ENCODE measurements at regions not wholly inside any gene's neighbourhood (a gene's known extent, or its start where the extent isn't known, plus 50 kb on each side); places are given as distances from the start of the nearest gene placed in this dataset.
"Not testable (repeated sequence)": the region's sequence is repeated elsewhere in the genome, so short reads cannot be mapped to it uniquely, and the experiment has no call there.

DNA sequence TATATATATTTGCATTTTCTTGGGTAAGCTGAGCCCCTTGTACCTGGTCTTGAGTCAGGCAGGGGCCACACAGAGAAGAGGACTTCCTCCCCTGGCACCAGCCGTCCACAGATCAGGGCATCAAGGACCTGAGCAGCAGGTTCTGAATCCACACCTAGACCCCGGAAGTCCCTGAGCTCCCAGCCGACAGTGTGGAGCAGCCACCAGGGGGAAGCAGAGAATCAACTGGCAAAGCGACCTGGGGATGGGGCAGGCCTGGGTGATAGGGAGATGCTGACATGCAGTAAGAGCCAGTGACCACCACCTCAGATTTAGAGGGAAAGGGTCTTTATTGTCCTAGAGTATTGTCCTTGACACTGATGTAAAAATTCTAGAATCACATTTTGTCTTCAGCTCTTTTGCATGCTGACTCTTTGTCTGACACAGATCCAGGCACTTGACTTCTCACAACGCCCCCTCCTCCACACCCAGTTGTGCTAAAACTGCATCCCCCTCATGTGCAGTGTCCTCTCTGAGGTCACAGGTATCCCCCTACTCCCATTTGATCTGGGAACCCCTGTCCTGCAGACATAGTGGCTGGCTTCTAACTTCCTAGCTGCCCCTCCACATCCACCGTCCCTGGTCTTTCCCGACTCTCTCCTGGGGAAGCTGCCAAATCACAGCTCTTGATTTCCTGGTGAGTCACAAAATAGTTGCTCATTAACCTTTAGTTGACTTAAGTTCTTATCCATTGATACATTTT, 109.3 kb downstream of the GGTLC2 start:
- DNase-seq (ENCODE audit: low spot score): peak; percentile 57
- CTCF ChIA-PET: interaction anchor here (0.6 to 1.8 kb wide), 11 partner anchors 9 to 203 kb away, joined by 3 to 6 read pairs (median 3); no protein-coding TSS in a partner anchor
- TF ChIP-seq, protein P1, sequence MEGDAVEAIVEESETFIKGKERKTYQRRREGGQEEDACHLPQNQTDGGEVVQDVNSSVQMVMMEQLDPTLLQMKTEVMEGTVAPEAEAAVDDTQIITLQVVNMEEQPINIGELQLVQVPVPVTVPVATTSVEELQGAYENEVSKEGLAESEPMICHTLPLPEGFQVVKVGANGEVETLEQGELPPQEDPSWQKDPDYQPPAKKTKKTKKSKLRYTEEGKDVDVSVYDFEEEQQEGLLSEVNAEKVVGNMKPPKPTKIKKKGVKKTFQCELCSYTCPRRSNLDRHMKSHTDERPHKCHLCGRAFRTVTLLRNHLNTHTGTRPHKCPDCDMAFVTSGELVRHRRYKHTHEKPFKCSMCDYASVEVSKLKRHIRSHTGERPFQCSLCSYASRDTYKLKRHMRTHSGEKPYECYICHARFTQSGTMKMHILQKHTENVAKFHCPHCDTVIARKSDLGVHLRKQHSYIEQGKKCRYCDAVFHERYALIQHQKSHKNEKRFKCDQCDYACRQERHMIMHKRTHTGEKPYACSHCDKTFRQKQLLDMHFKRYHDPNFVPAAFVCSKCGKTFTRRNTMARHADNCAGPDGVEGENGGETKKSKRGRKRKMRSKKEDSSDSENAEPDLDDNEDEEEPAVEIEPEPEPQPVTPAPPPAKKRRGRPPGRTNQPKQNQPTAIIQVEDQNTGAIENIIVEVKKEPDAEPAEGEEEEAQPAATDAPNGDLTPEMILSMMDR (conservative IDR thresholded peaks at IDR 0.05; ENCODE audit: low read depth): peak; percentile 43
- POLR2A ChIA-PET (ENCODE audit: low non-redundant PET): no interaction called here
- H3K27ac ChIP-seq: no peak overlapping the region

DNA sequence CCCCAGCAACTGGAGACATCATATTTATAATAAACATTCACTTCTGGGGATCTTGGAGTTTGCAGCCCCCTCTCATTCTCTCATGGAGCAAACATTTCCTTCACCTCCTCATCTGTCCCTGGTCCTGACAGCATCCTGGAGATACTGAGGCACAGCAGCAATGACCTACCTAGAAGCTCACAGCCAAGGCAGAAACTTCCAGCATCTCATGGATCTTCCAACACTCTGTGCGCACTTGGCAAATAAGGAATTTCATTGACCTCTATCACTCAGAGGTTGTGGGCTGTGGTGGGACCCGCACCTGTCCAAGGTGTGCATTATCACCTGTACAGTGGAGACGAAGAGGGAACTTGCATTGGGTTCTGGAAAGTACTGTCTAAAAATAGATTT, 109.8 kb downstream of the GGTLC2 start:
- H3K27ac ChIP-seq: no peak overlapping the region
- no peak for DNase-seq (ENCODE audit: low spot score)
- TF ChIP-seq, protein P1 (conservative IDR thresholded peaks at IDR 0.05; ENCODE audit: low read depth): no peak
- ChIA-PET POLR2A (ENCODE audit: low non-redundant PET) (no interaction called here), CTCF (interaction anchor here (0.7 to 1.8 kb wide), 3 partner anchors 33 to 130 kb away, joined by 3 to 4 read pairs (median 3); no protein-coding TSS in a partner anchor)

DNA sequence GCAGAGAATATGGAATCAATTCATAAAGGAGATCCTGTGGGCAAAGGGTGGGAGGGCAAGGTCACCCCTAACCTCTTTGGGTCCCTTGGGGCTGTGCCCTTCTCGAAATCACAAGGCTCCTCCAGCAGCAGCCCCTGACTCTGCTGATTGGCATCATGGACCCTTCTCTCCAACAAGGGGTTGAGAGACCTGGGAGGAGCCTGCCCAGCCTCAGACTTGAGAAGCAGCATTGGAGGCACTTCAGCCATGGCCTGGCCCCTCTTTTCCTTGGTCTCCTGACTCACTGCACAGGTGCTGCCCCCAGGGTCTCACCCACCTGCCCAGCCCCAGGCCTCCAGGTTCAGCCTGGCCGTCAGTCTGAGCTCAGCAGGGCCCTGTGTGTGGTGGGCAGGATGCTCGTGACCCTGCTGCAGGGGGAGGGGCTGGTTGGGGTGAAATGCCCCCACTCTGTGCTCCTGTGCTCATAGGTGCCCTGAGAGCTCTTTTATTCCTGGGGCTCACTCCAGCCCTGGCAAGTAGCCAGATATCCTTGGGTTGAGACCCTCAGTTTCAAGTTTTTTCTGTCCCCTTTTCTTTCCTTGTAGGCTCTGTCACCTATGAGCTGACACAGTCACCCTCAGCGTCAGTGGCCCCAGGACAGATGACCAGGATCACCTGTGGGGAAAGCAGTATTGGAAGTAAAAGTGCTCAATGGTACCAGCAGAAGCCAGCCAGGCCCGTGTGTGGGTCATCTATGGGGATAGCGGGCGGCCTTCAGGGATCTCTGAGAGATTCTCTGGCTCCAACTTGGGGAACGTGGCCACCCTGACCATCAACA, 110.8 kb downstream of the GGTLC2 start:
- TF ChIP-seq, protein P1 (conservative IDR thresholded peaks at IDR 0.05; ENCODE audit: low read depth): no peak
- DNase-seq (ENCODE audit: low spot score): no peak
- POLR2A ChIA-PET (ENCODE audit: low non-redundant PET): no interaction called here
- no peak overlapping the region for H3K27ac ChIP-seq
- CTCF ChIA-PET: no interaction called here

DNA sequence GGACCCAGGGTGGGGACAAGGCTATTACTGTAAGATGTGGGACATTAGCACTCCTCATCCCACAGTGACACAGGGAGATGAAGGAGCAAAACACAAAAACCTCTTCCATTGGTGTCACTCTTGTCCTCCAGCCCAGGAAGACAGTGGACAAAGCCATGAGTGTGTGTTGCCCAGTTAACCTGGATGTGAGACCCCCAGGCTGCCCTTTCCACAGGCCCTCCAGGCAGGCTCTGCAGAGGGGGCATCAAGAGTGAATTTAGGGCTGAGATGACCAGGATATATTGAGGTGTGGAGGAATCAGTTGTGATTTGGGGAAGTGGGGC, 111.3 kb downstream of the GGTLC2 start:
- TF ChIP-seq, protein P1 (conservative IDR thresholded peaks at IDR 0.05; ENCODE audit: low read depth): no peak
- H3K27ac ChIP-seq: no peak overlapping the region
- POLR2A ChIA-PET (ENCODE audit: low non-redundant PET): no interaction called here
- DNase-seq (ENCODE audit: low spot score): no peak
- CTCF ChIA-PET: interaction anchor here (0.7 kb wide), 1 partner anchor 15 kb away, joined by 6 read pairs; no protein-coding TSS in a partner anchor

DNA sequence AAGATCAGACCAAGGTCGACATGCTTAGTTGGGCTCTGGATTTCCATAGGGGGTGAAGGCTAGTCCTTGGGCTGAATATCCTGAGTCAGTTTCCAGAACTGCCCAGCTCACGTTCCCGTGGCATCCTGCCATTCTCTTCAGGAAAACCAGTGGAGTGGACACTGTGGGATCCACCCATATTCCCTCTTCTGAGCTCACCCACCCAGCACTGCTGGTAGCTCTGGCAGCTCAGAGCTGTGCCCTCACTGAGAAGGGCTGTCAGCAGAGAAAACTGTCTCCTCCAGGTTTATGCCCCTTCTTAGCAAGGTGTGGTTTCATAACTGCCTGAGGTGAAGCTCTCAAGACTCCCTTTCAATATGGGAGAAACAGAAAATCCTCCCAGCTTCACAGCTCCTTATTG, 111.7 kb downstream of the GGTLC2 start:
- no peak for DNase-seq (ENCODE audit: low spot score)
- H3K27ac ChIP-seq: no peak overlapping the region
- TF ChIP-seq, protein P1 (conservative IDR thresholded peaks at IDR 0.05; ENCODE audit: low read depth): no peak
- ChIA-PET POLR2A (ENCODE audit: low non-redundant PET) (no interaction called here), CTCF (interaction anchor here (0.7 kb wide), 1 partner anchor 14 kb away, joined by 6 read pairs; no protein-coding TSS in a partner anchor)

DNA sequence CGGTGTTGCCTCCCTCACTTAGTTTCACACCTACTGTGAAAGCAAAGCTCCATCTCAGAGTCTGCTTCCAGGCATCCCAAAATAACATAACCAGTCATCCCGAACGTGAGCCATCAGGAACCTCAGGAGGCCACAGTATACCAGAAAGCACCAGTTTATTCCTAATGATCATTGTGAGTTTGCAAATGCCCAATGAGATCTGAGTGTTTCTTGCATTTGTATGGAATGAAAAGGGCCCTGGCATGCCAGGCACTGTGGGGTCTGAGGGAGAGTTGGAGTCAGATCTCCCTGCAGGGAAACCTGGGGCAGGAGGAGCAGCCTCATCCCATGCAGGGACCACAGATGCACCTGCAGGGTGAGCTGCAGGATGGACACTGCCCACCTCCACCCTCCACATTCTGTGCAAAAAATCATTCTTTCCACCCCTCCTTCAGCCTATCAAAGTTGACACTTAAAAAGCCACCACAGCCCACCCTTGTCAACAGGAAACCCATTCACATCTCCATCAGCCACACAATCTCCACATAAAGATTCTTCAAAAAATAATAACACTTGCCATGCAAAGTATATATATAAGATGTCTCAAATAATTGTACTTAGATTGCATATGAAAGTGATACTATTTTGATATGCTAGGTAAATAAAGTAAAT, 112.3 kb downstream of the GGTLC2 start:
- POLR2A ChIA-PET (ENCODE audit: low non-redundant PET); H3K27ac ChIP-seq; DNase-seq (ENCODE audit: low spot score): not testable (repeated sequence)
- CTCF ChIA-PET: interaction anchor here (0.7 kb wide), 1 partner anchor 14 kb away, joined by 6 read pairs; no protein-coding TSS in a partner anchor

DNA sequence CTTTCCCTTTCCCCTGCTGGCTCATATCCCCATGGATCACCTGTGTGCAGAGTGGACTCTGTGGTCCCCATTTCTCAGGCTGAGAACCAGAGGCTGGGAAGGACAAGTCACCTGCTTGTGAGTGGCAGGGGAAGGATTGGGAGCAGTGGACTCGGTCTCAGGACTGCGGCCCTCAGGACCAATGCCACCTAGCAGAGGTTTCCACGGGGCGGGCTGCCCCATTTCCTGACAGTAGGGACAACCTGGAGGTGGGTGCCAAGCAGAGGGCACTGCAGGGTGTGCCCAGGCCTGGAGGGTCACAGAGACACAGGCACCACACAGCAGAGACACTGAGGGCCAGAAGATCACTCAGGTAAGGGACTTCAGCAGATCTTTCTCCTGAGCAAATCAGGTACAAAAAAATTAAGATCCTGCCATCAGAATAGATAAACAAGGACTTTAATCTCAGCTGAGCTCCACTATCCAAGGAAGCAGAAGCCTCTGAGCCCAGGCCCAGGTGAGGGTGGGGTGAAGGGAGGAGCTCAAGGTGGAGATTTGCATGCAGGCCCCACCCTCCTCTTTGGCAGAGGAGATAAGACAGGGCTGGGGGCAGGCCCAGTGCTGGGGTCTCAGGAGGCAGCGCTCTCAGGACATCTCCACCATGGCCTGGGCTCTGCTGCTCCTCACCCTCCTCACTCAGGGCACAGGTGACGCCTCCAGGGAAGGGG, 113.8 kb downstream of the GGTLC2 start:
- H3K27ac ChIP-seq; CTCF ChIA-PET; DNase-seq (ENCODE audit: low spot score); POLR2A ChIA-PET (ENCODE audit: low non-redundant PET): not testable (repeated sequence)

Data from RWPE1 (cell line).